Ishikawa (cell line): ENCODE measurements at regions not wholly inside any gene's neighbourhood (a gene's known extent, or its start where the extent isn't known, plus 50 kb on each side); places are given as distances from the start of the nearest gene placed in this dataset.

ENCODE experiments used
- CEBPB ChIP-seq: IDR thresholded peaks from 2 replicates; pipeline ENCODE4 v1.6.1; 2012
- EGR1 ChIP-seq: IDR thresholded peaks from 2 replicates; pipeline ENCODE4 v1.6.1; 2012
- NFIC ChIP-seq: IDR thresholded peaks from 2 replicates; pipeline ENCODE4 v1.6.1; 2012

DNA sequence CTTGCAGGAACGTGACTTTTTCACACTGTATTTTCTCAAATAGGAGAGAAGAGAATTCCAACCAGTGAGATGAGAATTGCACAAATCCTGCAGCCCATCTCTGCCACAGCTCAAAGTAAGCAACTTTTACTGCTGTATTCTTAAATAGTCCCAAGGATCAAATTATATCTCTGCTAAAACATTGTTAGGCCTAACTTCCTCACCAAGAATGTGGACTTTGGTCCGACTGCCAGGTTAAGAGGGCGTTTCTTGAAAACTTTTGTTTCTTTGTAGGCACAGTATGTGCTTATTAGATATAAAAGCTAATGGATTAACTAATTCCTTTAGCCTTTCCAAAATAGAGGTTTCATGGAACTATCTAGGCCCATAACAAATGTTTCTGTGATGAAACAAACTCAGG lies 61.4 kb upstream of the IFNG-AS1 start:
- TF ChIP-seq NFIC (no peak), CEBPB (no peak), EGR1 (no peak)
